ENCODE measurements at regions not wholly inside any gene's neighbourhood (a gene's known extent, or its start where the extent isn't known, plus 50 kb on each side); places are given as distances from the start of the nearest gene placed in this dataset.
"Not testable (repeated sequence)": the region's sequence is repeated elsewhere in the genome, so short reads cannot be mapped to it uniquely, and the experiment has no call there.

- no peak for DNase-seq
Observed at GRCh38 chr3:145900056-145900829, 260.7 kb downstream of the PLOD2 start.

GRCh38 chr3:145902166-145902565 lies 258.8 kb downstream of the PLOD2 start:
- no peak for DNase-seq

- no peak for DNase-seq
Observed at GRCh38 chr3:145903472-145904013, 257.4 kb downstream of the PLOD2 start.

GRCh38 chr3:145904138-145904537 lies 256.8 kb downstream of the PLOD2 start:
- no peak for DNase-seq

GRCh38 chr3:145906301-145906700 lies 254.7 kb downstream of the PLOD2 start:
- no peak for DNase-seq

- no peak for DNase-seq
Observed at GRCh38 chr3:145906755-145907154, 254.2 kb downstream of the PLOD2 start.

- no peak for DNase-seq
Observed at GRCh38 chr3:145911016-145911415, 250.0 kb downstream of the PLOD2 start.

- no peak for DNase-seq
Observed at GRCh38 chr3:145915787-145916186, 245.2 kb downstream of the PLOD2 start.

GRCh38 chr3:145927736-145928135 lies 233.2 kb downstream of the PLOD2 start:
- DNase-seq, result not testable (repeated sequence)

GRCh38 chr3:145936971-145937370 lies 224.0 kb downstream of the PLOD2 start:
- DNase-seq, result no peak

- no peak for DNase-seq
Observed at GRCh38 chr3:145939431-145939830, 221.6 kb downstream of the PLOD2 start.

GRCh38 chr3:145942052-145942451 lies 218.9 kb downstream of the PLOD2 start:
- DNase-seq, result no peak

GRCh38 chr3:145943952-145944351 lies 217.0 kb downstream of the PLOD2 start:
- no peak for DNase-seq

GRCh38 chr3:145951441-145951840 lies 209.5 kb downstream of the PLOD2 start:
- DNase-seq, result no peak

GRCh38 chr3:145952536-145952935 lies 208.4 kb downstream of the PLOD2 start:
- DNase-seq, result no peak

- no peak for DNase-seq
Observed at GRCh38 chr3:145953316-145953715, 207.7 kb downstream of the PLOD2 start.

- no peak for DNase-seq
Observed at GRCh38 chr3:145959457-145960088, 201.4 kb downstream of the PLOD2 start.

- no peak for DNase-seq
Observed at GRCh38 chr3:145963111-145963510, 197.9 kb downstream of the PLOD2 start.

GRCh38 chr3:145967043-145967442 lies 193.9 kb downstream of the PLOD2 start:
- DNase-seq, result no peak

GRCh38 chr3:145971186-145971585 lies 189.8 kb downstream of the PLOD2 start:
- no peak for DNase-seq

GRCh38 chr3:145972851-145973250 lies 188.1 kb downstream of the PLOD2 start:
- no peak for DNase-seq

GRCh38 chr3:145981056-145981455 lies 179.9 kb downstream of the PLOD2 start:
- DNase-seq, result no peak

GRCh38 chr3:145983101-145983500 lies 177.9 kb downstream of the PLOD2 start:
- no peak for DNase-seq
